ENCODE measurements at regions not wholly inside any gene's neighbourhood (a gene's known extent, or its start where the extent isn't known, plus 50 kb on each side); places are given as distances from the start of the nearest gene placed in this dataset.

DNA sequence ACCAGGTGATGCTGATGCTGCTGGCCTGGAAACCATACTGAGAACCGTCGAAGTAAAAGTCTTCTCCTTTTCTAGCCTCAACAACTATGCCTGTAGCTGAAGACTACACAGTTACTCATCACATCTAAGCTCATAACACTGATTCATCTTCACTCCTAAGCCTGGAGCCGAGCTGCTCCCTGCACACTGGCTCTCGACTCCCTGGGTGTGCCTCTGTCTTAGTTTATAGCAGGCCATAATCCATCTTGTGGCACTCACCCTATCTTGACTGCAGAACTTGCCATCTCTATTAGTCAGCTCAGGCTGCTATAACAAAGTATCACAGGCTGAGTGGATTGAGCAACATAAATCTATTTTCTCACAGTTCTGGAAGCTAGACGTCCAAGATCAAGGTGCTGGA lies 191.0 kb downstream of the UNC5CL start:
- POLR2A ChIA-PET: no interaction called here
- dilution Hi-C loops (cut with MboI; ENCODE audit: extremely low pct_ligation_motif_present, low sequenced_read_pairs) (no loop called here), intact Hi-C loops (cut with micrococcal nuclease) (loop anchor here (5.0 to 10.0 kb wide), 2 partner anchors 179 to 1503 kb away; no protein-coding TSS in a partner anchor)
- H3K9ac ChIP-seq (replicated peaks; ENCODE audit: extremely low read depth, insufficient read depth, low read length): no peak overlapping the region
- H3K9me3 ChIP-seq (replicated peaks; ENCODE audit: control insufficient read depth, insufficient read depth, low read length): no peaks in the 10 kb centered on the region
- H3K27me3 ChIP-seq (ENCODE audit: control insufficient read depth in 2 of 2, insufficient read depth in 2 of 2, low read length in 2 of 2): peaks cover 0 to 5% of the 10 kb centered on the region in 2 experiments
- H3K9me1 ChIP-seq (replicated peaks; ENCODE audit: control insufficient read depth, extremely low read depth, insufficient read depth, low read length): no peaks in the 10 kb centered on the region
- TF ChIP-seq EZH2 (IDR thresholded peaks at IDR 0.05; ENCODE audit: borderline replicate concordance, low read depth, low read length, severe bottlenecking) (no peak), MYC (IDR thresholded peaks at IDR 0.05; ENCODE audit: low read depth, low read length) (no peak), GATA2 (IDR thresholded peaks at IDR 0.05; ENCODE audit: insufficient read depth, insufficient read length, low read depth, low read length) (no peak), POLR2A (IDR thresholded peaks at IDR 0.05; ENCODE audit: low read depth, low read length) (no peak), CTCF (IDR thresholded peaks at IDR 0.05; ENCODE audit: extremely low read depth in 1 of 2, insufficient read depth in 1 of 2, low read depth in 1 of 2, low read length in 2 of 2) (no peak), POLR2AphosphoS5 (IDR thresholded peaks at IDR 0.05; ENCODE audit: insufficient read depth, low read depth, low read length) (no peak), FOS (IDR thresholded peaks at IDR 0.05; ENCODE audit: borderline replicate concordance, insufficient read depth, low read length) (no peak), JUN (IDR thresholded peaks at IDR 0.05; ENCODE audit: borderline replicate concordance, insufficient read depth, insufficient read length, low read depth) (no peak)
- TF ChIP-seq, protein P1, sequence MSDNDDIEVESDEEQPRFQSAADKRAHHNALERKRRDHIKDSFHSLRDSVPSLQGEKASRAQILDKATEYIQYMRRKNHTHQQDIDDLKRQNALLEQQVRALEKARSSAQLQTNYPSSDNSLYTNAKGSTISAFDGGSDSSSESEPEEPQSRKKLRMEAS (IDR thresholded peaks at IDR 0.05; ENCODE audit: insufficient read depth, insufficient read length): no peak
- no peak for DNase-seq (ENCODE audit: low read depth, low spot score)
- BruUV-seq (replicated peaks): no TSS peak
- H3K4me2 ChIP-seq (ENCODE audit: insufficient read depth, low read length): no peak overlapping the region
- no peak overlapping the region for H3K4me3 ChIP-seq (replicated peaks in 1 of 3; ENCODE audit: insufficient read depth in 1 of 3, low read depth in 1 of 3, low read length in 3 of 3)
- CTCF ChIA-PET: no interaction called here
- FAIRE-seq: no peak
- no peaks in the 10 kb centered on the region for H4K20me1 ChIP-seq (replicated peaks; ENCODE audit: control insufficient read depth, extremely low read depth, insufficient read depth, low read length)
- no peaks in the 10 kb centered on the region for H3K36me3 ChIP-seq (ENCODE audit: control insufficient read depth in 2 of 2, extremely low read depth in 1 of 2, insufficient read depth in 2 of 2, low read length in 2 of 2)
- H2AFZ ChIP-seq (ENCODE audit: low read depth, low read length): no peak overlapping the region
- H3K4me1 ChIP-seq (ENCODE audit: control insufficient read depth, extremely low read depth, insufficient read depth, low read length): no peaks in the 10 kb centered on the region
- no peak overlapping the region for H3K27ac ChIP-seq (ENCODE audit: insufficient read depth, low read depth, low read length)
- no peaks in the 10 kb centered on the region for H3K79me2 ChIP-seq (ENCODE audit: control insufficient read depth, insufficient read depth, low read length)
